ENCODE measurements at regions not wholly inside any gene's neighbourhood (a gene's known extent, or its start where the extent isn't known, plus 50 kb on each side); places are given as distances from the start of the nearest gene placed in this dataset.
"Not testable (repeated sequence)": the region's sequence is repeated elsewhere in the genome, so short reads cannot be mapped to it uniquely, and the experiment has no call there.

- H3K4me3 ChIP-seq (ENCODE audit: low read length), result no peak overlapping the region
- no peak for DNase-seq (ENCODE audit: low read depth)
- TF ChIP-seq CTCF (conservative IDR thresholded peaks at IDR 0.05; ENCODE audit: low read depth, low read length), result no peak
These were observed 71.9 kb upstream of the CDON start for GRCh38 chr11:126134461-126135155.

GRCh38 chr11:126133901-126134300 lies 71.2 kb upstream of the CDON start:
- no peak for DNase-seq (ENCODE audit: low read depth)
- H3K4me3 ChIP-seq (ENCODE audit: low read length), result no peak overlapping the region

DNA sequence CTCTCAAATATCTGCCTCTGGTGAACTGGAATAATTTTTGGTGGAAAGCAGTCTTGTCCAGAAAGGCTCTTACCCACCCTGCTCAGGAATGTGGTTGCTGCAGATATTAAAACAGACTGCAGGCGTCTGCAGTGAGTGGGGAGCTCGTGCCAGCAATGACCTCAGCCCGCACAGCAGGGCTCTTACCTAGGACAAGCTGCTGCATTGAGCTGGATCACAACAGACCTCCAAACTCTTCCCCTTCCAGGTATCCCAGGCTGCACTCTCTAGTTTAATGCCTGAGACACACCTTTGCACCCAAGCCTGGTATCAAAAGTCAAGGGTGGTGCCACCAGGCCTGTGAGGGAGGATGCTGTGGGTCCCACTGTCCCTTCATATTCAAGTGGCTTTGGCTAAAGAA lies 69.7 kb upstream of the CDON start:
- DNase-seq (ENCODE audit: low read depth), result peak; percentile 75
- H3K4me3 ChIP-seq (ENCODE audit: low read length), result no peak overlapping the region
- TF ChIP-seq CTCF (conservative IDR thresholded peaks at IDR 0.05; ENCODE audit: low read depth, low read length), result peak; percentile 23

More at GRCh38 chr11:126133901-126134300, 71.2 kb upstream of the CDON start:
- TF ChIP-seq CTCF (conservative IDR thresholded peaks at IDR 0.05; ENCODE audit: low read depth, low read length), result no peak

DNA sequence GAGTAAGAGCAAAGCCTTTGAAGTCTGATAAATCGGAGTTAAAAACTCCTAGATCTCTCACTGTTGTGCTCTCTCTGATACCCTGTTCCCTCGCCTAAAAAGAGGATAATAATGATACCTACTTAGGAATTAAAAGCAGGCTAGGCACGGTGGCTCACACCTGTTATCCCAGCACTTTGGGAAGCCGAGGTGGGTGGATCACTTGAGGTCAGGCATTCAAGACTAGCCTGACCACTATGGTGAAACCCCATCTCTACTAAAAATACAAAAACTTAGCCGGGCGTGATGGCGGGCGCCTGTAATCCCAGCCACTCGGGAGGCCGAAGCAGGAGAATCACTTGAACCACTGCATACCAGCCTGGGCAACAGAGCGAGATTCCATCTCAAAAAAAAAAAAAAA lies 68.1 kb upstream of the CDON start:
- H3K4me3 ChIP-seq (ENCODE audit: low read length); DNase-seq (ENCODE audit: low read depth): not testable (repeated sequence)

GRCh38 chr11:126129727-126130671 lies 67.3 kb upstream of the CDON start:
- DNase-seq (ENCODE audit: low read depth), result no peak
- no peak overlapping the region for H3K4me3 ChIP-seq (ENCODE audit: low read length)
- TF ChIP-seq CTCF (conservative IDR thresholded peaks at IDR 0.05; ENCODE audit: low read depth, low read length), result no peak

- H3K4me3 ChIP-seq (ENCODE audit: low read length), result no peak overlapping the region
- TF ChIP-seq CTCF (conservative IDR thresholded peaks at IDR 0.05; ENCODE audit: low read depth, low read length), result no peak
- DNase-seq (ENCODE audit: low read depth), result no peak
These were observed 65.2 kb upstream of the CDON start for GRCh38 chr11:126127898-126128297.

DNA sequence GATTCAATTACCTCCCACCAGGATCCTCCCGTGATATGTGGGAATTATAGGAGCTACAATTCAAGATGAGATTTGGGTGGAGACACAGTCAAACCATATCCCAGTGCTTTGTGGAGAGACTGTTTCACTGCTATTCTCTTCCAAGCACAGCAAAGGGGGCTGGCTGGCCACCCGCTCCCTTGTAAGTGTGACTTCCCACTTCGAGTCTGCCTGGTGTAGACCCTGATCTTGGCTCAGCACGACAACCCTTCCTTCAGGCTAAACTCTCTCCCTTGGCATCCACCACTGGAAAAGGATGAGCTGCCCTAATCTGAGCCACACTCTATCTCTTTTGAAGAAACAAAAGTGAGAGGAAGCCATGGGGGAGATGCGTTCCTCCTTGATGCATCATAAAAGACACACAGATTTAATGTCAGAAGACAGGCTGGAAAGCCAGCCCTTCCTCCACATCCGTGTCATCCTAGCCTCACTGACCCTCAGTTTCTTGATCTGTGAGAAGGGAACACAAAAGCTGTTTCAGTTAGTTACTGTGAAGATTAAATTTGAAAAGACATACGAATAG lies 64.7 kb upstream of the CDON start:
- no peak overlapping the region for H3K4me3 ChIP-seq (ENCODE audit: low read length)
- no peak for TF ChIP-seq CTCF (conservative IDR thresholded peaks at IDR 0.05; ENCODE audit: low read depth, low read length)
- DNase-seq (ENCODE audit: low read depth), result no peak
